Stimulated activated naive CD4-positive, alpha-beta T cell (primary cell): ENCODE measurements at regions not wholly inside any gene's neighbourhood (a gene's known extent, or its start where the extent isn't known, plus 50 kb on each side); places are given as distances from the start of the nearest gene placed in this dataset.

ENCODE experiments used
- DNase-seq, 6 experiments: peaks; one replicate each; lab custom pipeline; 2025; lab: John Stamatoyannopoulos, UW

DNA sequence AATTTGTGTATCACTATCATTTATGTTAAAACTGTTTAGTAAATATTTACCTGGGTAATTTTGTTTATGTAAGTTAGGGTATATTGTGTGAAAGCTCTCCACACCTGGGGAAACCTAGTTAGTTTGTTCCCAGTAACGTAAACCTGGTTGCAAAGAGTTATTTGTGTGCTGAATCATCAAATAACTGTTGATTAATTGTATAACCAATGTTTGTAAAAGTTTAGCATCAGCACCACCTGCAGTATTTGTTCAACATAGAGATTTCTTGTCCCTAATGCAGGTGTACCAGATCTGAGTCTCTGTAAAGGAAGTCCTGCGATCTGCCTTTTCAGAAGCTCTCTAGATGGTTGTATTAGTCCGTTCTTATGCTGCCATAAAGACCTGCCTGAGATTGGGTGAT is 440.4 kb downstream of the COL12A1 start:
- no peak for DNase-seq

DNA sequence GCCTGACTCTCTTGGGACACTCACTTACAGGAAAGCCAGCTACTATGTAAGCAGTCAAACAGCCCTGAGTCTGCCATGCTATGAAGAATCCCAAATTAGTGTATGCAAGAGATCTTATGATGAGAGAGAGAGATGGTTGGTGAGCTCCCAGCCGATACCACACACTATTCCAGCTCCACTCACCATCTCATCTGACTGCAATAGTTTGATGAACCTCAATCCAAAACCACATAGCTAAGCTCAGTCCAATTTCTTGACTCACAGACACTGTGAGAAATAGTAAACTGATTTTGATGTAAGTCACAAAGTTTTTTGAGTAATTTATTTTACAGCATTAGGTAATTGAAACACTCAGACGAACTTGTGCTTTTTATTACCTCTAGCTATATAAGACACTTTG is 441.4 kb downstream of the COL12A1 start:
- no peak for DNase-seq

- DNase-seq, result no peak
Observed at GRCh38 chr6:74762841-74763240, 443.0 kb downstream of the COL12A1 start.

DNA sequence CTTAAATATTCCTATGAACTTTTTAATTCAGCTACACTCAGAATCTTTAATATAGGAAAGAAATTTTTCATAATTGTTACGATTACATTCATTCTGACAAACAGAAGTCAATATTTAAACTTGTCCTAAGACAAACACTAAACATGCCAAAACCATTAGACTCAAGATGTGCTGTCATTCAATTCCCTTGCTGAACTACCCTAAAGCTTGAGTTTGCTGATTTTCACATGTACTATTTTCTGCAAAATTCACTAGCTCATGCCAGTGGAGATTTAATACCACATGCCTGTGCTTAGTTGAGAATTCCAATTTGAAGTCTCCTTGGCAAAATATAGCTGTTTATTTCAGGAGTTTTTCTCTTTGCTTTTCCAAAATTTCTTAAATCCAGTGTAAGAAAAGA is 448.0 kb downstream of the COL12A1 start:
- no peak for DNase-seq

DNA sequence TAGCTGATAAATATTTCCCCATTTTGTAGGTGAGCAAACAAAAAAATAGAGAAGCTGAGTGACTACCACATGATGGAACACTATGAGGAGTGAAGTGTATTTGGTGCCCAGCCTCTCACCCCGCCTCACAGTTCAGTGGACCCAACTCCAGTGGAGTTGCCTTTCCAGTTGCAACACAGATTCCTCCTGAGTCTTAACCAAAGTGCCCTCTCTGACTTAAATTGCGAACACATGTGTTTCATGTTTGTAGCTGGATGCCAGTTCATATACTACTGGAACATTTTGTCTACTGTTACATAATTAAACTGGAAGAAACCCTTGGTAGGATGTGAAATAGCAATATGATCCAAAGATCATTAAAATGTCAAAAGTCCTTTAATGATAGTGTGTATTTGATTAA is 448.9 kb downstream of the COL12A1 start:
- no peak for DNase-seq

DNA sequence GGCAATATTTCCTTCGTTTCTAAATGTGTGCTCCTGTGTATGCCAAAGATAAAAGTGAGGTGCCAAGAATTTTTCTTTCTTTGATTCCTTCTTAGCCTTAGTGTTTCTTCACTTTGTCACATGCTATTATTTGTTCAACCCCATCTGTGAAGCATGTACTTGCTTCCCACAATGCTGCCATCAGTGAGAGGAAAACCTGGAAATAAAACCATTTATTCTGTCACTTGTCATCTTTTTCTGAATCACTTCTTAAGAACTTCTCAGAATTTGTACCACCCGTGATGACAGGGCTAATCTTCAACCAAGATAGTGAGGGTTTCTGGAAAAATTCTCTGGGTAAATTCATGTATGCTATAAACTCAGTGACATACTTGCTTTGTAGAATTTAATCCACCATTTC is 450.1 kb downstream of the COL12A1 start:
- DNase-seq, result no peak

DNA sequence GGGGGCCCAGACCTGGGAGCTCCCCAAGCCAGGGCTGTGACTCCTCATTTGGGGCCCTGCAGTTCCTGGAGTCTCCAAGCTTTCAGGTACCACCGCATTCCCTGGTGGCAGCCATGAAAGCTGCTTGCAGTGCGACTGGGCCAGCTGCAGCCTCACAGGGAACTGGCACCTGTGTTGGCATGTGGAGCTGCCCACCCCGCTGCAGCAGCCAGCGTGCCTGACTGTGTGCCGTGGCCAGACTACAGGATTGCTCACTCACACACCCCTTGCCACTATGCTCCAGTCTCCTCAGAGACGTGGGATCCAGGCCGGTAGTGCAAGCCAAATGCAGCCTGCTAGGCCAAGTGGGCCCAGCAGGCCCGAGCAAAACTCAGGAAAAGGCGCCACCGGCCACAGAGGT is 450.7 kb downstream of the COL12A1 start:
- no peak for DNase-seq

- no peak for DNase-seq
Observed at GRCh38 chr6:74753883-74754600, 451.8 kb downstream of the COL12A1 start.

- no peak for DNase-seq
Observed at GRCh38 chr6:74752303-74752702, 453.6 kb downstream of the COL12A1 start.

DNA sequence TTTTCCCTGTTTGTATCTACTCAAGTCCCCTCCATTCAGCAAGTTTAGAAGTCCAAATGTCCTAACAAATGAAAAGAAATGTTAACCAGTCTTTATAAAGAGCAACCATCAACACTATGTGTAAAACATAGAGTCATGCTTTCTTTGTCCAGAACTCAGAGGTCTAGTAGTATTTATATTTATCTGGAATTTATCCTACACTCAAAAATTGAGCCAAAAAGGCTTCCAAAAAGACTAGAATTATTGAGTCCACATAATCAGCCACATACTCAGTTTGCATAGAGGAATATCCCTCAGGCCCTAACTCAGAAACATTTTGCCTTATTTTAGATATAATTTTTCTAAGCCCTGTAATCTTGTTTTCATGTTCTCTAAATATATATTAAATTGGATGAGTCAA is 455.0 kb downstream of the COL12A1 start:
- no peak for DNase-seq

DNA sequence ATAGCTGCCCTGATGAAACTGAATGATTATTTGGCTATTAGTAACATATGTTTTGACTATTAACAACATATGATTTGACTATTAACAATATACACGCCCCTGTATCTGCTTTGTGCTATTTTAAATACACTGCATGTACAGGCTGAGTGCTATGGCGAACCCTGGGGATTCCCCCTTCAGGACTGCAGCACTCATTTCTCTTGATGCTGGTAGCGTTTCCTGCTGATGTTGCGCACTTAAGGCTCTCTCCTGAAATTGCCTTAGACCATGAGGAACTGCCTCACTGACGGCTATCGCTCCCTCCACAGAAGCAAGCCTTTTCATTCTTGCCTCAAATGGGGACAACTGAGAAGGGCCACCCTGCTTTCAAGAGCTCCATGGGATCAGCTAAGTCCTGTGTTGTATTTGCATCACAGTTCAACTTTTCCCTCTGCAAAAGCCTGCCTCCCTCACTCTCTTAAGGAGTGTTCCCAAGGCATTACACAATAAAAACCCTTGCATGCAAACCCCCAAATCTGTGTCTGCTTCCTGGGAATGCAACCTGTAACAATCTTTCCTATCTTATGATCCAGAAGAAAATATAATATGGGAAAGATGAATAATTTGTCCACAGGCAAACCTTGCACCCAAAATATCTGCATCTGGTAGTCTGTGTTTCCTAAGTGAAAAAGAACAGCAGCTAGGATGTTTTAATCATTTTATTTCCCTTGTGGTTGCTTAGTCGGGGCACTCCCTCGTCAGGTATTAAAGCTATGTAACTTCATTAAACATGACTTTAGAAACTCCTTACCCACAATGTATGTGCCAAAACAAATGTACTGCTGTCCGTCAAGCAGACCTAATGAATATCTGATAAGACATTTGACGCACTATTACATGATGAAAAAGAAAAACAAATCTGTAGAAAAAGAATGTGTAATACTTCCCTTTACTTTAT is 456.4 kb downstream of the COL12A1 start:
- no peak for DNase-seq

GRCh38 chr6:74745670-74746069 is 460.2 kb downstream of the COL12A1 start:
- no peak for DNase-seq

DNA sequence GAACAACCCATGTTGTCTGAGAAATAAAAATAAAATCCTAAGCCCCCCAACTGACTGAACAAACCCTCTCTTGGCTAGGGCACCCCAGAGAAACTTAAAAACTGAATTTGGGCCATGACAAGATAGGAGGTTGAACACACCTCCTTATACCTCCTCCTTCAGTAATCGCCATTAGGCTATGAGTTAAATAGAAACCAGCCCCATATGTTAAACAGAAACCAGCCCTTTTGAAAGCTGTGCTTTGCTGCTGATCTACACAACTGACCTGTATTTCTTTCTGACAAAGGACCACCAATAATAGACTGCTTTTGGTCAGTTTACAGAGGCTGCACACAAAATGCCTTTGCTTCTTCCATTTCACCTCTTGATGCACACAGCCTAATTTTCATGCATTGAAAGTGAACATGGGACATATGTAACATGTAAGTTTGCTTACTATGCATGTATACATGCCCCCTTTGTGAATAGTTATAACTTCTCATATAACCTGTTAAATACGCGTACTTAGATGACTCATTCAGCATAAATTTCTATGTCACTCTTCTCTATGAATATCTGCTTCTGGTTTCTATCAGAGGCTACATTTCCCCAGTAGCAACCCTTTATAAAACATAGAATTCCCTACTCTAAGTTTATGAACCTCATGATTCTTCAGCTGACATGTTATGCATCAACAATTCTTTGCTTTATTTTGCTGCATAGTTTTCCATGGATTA is 462.9 kb downstream of the COL12A1 start:
- no peak for DNase-seq

DNA sequence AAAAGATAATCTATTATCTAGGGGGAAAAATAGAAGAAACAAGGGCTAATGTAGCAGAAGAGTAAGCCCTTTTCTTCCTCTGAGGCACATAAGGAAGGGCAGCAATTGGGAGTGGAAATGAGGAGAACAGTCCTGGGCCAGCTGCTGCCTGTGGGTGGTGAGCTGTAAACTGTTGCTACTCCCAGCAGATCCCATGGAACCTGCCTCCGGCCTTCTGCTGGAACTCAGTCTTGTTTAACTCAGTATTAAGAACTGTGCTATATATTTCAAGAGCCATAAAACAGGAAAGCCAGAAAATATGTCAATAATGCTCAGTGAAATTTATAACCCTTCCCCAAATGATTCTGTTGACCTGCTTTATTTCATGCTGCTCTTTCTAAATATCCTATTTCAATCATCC is 464.2 kb downstream of the COL12A1 start:
- DNase-seq, result no peak

DNA sequence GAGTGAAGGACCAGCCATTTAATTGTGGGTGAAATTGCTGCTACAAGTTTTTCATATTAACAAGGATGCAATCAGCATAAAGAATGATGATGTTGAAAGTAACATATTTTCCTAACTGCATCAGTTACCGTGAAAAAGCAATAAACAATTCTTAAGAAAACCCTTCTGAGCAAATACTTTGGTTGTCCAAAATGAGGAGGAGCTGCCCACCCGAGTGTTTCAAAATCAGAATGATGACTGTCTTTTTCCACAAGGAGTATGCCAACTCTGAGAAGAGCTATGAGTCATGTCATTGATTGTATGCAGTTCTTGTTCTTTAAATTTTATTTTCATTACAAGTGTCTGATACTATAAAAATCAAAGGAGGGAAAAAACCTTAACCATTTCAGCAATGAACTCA is 470.5 kb downstream of the COL12A1 start:
- DNase-seq, result no peak

DNA sequence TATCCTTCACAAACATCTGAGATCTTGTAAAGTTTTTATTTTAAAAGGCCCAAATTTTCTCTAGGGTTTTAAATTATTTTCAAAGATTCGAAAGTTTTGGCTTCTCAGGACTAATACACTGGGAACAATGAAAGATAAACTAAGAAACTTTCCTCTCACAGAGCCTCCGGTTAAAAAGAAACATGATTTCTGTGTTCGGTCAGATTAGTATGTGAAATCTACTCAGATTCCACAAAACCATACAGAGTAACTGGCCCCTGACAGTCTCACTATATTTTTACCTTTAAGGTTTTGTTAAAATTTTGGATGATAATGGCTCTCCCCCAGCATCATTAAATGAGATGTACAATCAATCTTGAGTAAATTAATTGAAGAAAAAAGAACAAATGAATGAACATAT is 471.0 kb downstream of the COL12A1 start:
- DNase-seq, result no peak

- DNase-seq, result no peak
Observed at GRCh38 chr6:74733830-74734620, 471.8 kb downstream of the COL12A1 start.

DNA sequence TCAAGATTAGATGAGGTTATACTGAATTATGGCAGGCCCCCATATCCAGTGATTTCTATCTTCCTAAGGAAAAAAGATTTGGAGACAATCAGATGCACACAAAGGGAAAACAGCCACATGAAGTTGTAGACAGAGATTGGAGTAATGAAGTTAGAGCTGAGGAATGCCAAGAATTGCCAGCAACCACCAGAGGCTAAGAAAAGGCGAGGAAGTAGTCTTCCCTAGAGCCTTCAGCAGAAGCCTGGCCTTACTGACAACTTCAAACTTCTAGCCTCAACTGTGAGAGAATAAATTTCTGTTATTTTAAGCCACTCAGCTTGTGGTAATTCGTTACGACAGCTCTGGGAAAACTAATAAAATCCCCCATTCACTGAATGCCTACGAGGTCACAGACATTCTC is 473.9 kb downstream of the COL12A1 start:
- DNase-seq, result no peak

DNA sequence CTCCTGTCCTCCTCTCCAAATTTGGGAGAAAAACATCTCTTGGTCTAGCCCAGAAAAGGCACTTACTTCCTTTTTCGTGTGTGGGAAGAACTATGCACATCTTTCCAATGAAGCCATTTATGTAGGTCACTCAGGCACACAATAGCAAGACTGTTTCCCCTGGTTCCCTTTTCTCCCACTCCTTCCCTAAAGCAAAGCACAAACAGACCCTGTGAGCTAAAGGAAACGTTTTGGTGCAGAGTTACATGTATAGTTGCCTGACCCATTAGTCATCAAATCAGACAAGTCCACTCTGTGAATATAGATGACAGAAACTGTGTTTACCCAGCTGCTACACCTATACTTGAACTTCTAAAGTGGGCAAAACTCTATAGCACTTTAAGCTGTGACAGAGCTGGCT is 474.6 kb downstream of the COL12A1 start:
- DNase-seq, result no peak

GRCh38 chr6:74720923-74721322 is 484.9 kb downstream of the COL12A1 start:
- DNase-seq, result no peak

GRCh38 chr6:74717591-74717990 is 488.3 kb downstream of the COL12A1 start:
- no peak for DNase-seq
